NCI-H187 (cell line): ENCODE measurements at regions not wholly inside any gene's neighbourhood (a gene's known extent, or its start where the extent isn't known, plus 50 kb on each side); places are given as distances from the start of the nearest gene placed in this dataset.

Source experiments
- DNase-seq, 2 experiments: peaks; one replicate each; lab custom pipeline; 2025; lab: John Stamatoyannopoulos, UW

GRCh38 chr12:78406828-78407227 is 457.7 kb upstream of the SYT1 start:
- DNase-seq = no peak

GRCh38 chr12:78407722-78408121 is 456.9 kb upstream of the SYT1 start:
- DNase-seq = no peak

GRCh38 chr12:78414071-78414470 is 450.5 kb upstream of the SYT1 start:
- no peak for DNase-seq

DNA sequence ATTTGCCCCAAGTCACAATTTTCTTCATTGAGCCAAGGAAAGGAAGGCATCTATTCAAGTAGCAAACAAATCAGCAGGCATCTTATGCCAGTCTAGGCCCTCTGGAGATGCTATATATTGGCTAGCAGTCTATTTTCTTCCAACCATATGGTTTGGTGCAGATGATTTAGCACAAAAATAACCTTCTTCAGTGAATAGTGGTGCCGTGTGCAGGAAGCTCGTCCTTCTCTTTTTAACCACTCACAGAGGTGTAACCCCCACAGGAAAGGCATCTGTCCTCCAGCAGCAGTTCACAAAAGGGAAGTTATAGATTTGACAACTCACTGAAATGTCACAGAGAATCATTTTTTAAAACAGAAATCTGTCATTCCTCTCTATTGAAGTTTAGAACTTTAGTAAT is 445.7 kb upstream of the SYT1 start:
- no peak for DNase-seq

GRCh38 chr12:78419513-78419912 is 445.1 kb upstream of the SYT1 start:
- no peak for DNase-seq

DNA sequence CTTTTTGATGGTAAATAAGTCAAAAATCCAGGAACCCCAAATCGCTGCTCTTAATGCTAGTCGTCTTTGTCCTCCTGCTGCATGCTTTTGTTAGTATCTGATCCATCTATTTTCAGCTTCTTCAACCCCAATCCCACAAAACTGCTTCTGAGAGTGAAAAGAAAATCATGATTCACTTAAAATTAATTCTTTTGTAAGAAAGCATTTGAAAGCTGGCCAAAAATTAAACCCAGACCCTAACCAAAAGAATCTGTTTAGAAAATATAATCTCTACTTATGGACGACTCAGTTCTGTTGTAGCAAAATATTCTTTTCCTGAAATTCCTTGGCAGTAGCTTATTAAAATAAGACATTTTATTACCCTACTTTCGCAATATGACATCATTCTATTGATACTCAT is 443.6 kb upstream of the SYT1 start:
- DNase-seq = no peak

DNA sequence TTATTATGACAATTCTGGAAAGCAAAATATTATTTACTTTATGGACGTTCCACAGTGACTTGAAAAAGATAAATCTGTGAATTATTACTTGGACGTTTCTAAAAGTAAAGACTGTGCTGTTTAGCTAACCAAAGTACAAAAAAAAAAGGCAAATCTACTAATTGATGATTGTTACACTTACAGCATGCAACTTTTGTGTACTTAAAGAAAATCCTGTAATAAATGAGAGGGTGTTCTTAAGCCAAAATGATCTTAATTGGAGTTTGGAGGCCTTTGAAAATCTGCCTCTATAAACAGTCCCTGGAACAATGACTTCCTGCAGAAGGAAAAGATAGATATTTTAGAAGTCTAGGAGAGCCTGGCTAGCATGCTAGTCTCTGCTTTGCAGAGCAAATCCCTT is 434.0 kb upstream of the SYT1 start:
- DNase-seq = no peak

- DNase-seq = no peak
These were observed 432.6 kb upstream of the SYT1 start for GRCh38 chr12:78431931-78432330.

- DNase-seq = no peak
These were observed 424.9 kb upstream of the SYT1 start for GRCh38 chr12:78439666-78440065.

DNA sequence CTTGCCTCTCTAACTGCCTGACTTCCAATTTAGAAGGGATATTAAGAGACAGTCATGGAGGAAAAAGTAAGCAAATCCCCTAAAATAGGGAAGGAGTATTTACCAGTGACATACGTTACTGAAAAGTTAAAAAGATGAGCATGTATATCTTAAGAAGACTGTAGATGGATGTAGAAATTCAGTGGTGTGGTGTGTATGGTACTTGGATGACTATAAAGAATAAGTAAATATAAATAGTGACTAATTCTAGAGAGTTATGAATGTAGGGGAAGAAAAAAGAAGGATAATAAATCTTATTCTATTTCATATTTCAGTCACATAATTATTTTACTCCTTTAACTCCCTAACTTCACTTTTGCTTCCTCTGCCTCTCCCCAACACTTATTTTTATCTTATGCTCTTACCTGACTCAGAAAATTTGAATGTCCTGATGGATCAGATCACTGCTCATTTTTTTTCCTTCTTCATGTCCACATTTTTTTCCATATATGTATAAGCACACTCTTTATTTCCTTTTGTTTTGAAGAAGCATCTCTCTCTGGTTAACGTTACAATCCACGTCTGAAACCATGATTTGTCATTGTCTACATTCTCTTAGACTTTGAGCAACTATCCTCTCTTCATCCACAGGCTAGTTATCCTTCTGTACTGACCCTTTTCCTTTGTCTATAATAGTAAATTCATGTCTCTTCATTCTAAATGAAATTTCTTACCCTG is 422.7 kb upstream of the SYT1 start:
- DNase-seq = no peak

GRCh38 chr12:78442454-78442801 is 422.1 kb upstream of the SYT1 start:
- no peak for DNase-seq

- no peak for DNase-seq
These were observed 418.0 kb upstream of the SYT1 start for GRCh38 chr12:78446555-78446954.

DNA sequence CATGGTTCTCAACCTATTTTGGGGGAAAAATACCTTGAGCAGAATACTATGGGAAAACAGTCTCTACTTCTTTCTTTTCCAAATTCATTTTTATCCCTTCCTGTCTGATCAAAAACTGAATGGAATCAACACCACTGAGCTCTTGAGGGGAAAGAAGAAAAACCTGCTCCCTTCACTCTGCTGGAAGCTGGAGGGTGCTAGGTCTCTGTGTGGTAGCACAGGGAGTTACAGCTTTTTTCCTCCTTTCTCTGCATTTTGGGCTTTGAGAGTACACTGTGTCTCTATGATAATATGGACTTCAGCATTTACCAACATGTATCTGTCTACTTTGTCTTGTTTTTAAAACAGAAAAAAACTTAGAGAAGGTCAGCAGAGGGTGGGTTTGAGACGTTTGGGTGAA is 417.2 kb upstream of the SYT1 start:
- DNase-seq = no peak

- no peak for DNase-seq
These were observed 415.9 kb upstream of the SYT1 start for GRCh38 chr12:78448692-78449091.

DNA sequence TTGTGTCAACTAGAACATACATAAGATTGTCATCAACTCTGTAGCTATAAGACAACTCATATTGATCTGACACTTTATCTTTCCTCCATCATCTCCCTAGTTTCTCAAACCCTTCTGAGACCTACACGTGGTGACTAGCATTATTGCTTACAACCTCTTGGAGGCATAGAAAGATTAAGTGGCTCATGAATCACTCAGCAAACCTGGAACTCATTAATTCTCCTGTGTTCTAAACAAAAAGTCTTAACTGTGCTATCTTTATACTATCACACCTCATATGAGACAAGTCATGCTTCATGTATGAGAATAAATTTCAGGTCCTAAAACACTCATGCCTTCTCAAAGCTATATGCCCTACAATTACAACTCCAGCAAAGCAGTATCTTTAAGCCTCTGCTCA is 408.6 kb upstream of the SYT1 start:
- no peak for DNase-seq

- no peak for DNase-seq
These were observed 406.6 kb upstream of the SYT1 start for GRCh38 chr12:78457938-78458337.

- DNase-seq = peak in 1 of 2 experiments; percentile 37
These were observed 394.0 kb upstream of the SYT1 start for GRCh38 chr12:78470354-78471195.

DNA sequence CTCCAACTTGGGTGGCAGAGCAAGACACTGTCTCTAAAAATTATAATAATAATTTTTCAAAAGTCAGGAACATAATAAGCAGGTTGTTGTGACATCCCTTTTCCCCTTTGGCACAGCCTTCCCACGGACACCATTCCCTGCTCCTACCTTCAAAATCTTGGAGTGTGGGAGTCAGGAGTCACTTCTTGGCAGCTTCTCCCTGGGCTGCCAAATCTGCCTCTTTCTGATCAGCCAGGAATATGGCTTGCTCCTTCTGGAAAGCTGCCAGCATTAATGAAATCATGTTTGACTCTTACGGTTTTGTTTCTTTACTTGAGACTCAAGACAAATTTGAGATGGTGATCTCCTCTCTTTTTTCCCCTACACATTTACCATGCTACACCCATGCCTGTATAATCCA is 391.4 kb upstream of the SYT1 start:
- DNase-seq = no peak

DNA sequence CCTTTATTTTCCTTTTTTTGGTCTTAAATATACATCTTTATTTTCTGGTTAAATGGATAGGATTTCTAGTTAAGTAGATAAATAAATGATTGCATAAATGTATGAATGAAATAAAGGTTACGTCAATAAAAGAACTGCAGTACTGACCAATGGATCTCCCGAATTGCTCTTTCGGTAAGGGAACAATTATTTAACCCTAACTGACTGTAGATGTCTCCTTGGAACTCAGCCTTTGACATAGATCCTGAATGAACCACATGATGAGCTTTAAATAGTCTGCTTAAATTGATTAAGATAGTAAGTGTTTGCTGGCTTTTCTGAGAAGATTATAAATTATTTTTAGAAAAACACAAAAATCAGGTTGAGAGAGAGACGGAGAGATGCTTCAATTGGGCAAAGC is 391.0 kb upstream of the SYT1 start:
- DNase-seq = no peak

DNA sequence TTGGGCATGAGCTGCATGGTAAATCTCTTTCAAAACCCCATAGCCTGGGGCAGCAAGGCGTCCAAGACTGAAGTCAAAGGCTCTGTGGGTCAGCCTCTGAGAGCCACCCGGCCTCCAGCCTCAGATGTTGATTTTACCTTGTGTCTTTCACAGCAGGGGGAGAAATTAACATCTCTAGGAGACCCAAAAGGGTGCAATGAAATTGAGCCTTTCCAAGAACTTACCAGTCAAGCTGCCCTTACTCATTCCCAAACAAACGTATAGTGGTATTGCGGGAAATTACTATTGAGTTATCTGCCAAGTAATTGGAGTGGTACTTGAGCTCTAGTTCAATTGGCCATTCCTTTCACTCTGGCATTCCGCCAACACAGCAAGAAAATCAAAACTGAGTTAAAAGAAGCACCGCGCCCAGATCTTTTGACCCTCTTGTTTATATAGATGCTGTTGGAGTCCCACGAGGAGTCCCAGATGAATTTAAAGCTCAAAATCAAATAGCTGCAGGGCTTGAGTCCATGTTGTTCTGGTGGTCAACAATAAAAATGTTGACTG is 380.7 kb upstream of the SYT1 start:
- DNase-seq = peak; percentile 24 to 36

DNA sequence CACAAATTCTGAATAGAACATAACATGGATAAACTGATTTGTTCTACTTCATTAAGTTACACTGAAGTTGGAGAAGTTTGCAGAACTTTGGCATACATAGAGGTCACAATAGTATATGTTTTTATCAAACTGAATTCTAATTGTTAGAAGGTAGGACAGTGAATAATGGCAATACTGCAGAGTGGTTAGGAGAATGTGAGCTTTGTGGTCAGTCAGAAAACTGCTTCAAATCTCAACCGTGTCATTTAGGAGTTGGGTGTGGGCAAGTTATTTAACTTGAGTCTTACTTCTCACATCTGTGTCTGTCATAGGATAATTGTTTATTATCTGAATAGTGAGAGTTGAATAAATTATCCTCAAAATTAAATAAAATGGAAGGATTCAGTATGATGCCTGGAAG is 374.6 kb upstream of the SYT1 start:
- DNase-seq = no peak

DNA sequence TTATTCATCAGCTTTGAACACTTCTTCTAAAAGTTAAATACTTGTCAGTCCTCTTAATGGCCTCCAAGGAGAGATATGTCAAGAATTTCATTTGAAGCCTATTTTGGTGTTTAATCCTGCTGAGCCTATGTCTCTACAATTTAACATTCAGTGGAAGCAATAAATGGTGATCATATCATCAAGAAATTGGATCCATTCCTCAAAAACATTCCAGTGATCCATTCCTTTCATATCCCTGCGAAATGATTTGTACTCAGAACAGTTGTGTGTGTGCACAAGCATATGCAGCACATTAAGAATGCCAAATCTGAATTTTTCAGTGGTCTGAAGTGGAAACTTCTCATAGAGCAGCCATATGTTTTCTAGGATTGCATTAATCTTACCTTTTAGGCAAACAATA is 373.7 kb upstream of the SYT1 start:
- DNase-seq = no peak

GRCh38 chr12:78494911-78495310 is 369.7 kb upstream of the SYT1 start:
- DNase-seq = no peak
